GM19328 (cell line): ENCODE measurements at regions not wholly inside any gene's neighbourhood (a gene's known extent, or its start where the extent isn't known, plus 50 kb on each side); places are given as distances from the start of the nearest gene placed in this dataset.
A peak's percentile ranks its signal among the peaks of the same experiment; 100 is the strongest.
"Not testable (repeated sequence)": the region's sequence is repeated elsewhere in the genome, so short reads cannot be mapped to it uniquely, and the experiment has no call there.

ENCODE experiments used
- ATAC-seq: cut with Tn5 transposase; IDR thresholded peaks from one replicate; pipeline ENCODE4 v1.9.1; 2021; ENCODE audit warnings: mild to moderate bottlenecking, moderate library complexity; ENCODE audit not compliant: unreplicated experiment

DNA sequence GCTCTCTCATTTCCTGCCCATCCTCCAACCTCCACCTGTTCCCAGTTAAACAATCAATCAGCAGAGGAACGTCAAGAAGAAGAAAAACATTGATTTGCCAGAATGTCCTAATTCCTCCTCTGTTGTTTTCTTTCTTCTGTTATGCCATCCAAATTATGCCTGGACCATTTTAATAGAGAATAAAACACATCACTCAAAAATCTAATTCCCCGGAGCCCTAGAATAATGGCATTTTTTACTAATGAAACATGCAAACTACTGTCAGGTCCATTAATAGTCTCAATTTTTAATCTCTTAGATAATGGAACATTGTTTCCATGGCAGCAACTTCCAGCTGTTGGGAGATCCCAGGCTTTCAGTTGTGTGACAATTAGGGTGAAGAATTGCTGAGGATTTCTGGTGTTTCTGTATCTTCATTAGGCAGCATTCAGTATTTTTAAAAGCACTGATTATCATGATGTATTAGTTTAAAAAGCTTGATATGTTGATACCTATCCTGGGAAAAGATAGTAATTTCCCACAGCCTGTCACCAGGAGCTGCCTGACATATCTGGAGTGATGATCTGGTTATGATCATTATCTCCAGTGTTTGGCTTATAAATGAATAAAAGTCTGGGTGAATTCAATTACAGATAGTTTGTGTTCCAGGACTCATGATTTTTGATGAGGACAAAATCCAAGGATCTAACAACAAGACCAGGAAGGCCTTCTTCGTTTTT lies 209.8 kb downstream of the TPBG start:
- ATAC-seq: no peak

DNA sequence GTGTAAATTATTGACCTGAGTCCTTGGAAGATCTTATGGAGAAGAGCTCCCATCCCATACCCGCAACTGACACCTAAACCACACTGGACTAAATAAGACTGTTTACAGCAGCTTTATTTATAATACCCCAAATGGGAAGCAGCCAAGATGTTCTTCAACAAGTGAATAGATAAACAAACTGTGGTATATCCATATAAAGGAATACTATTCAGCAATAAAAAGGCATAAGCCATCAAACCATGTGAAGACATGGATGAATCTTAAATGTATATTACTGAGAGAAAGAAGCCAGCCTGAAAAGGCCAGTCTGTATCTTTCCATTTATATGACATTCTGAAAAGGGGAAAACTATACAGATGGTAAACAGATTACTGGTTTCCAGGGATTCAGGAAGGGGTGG lies 212.7 kb downstream of the TPBG start:
- no peak for ATAC-seq

DNA sequence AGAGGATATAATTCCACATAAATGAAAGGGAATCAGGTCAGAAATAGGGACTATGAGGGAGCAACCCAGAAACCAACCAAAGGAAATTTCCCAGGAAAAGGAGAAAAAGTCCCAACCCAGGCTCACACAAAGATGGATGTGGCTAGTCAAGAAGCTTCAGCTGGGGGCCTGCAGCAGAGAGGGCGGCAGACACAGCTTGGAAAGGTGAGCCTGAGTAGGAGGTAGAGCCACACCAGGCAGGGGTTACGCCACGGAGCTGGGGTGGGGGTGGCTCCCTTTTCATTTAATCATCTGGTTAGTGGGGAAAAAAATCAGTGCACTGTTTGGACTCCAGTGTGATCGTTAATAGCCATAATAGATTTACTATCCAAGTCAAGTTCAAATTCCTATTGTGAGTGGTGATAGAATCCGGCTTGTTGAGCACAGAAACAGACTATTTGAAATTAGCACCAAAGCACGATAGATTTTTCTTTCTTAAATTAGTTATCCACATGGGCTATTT lies 220.6 kb downstream of the TPBG start:
- no peak for ATAC-seq

DNA sequence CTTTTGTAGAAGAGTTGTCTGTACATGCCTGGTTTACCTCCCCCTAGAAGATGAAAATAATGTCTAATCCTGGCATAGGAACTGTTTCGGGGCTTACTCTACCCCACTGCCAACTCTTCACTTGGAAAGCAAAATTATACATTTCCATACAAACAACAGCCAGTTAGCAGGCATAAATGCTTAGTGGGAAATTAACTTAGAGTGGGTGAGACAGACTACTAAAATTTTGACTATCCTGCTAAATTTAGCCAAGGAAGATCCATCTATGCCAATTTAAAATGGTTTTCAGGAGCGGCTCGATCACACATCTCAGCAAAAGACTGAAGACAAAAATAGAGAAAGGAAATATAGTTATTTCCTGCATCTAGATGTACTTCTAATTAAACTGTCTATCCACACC lies 221.2 kb downstream of the TPBG start:
- no peak for ATAC-seq

DNA sequence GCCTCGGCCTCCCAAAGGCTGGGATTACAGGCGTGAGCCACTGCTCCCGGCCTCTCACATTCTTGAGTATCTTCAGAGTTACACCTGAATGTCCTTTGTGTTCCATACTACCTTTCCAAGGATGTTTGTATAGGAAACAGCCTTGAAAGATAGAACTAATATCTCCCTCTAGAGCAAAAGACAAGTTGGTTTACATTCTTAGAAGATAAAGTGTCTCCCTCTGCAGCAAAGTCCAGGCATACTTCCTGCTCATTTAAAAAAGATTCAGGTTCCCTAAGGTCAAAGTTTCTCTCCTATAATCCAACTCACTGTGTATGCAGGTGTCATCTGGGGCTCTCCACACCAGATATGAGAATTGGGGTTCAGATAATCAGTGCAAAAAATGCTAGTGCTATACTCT lies 224.4 kb downstream of the TPBG start:
- no peak for ATAC-seq

DNA sequence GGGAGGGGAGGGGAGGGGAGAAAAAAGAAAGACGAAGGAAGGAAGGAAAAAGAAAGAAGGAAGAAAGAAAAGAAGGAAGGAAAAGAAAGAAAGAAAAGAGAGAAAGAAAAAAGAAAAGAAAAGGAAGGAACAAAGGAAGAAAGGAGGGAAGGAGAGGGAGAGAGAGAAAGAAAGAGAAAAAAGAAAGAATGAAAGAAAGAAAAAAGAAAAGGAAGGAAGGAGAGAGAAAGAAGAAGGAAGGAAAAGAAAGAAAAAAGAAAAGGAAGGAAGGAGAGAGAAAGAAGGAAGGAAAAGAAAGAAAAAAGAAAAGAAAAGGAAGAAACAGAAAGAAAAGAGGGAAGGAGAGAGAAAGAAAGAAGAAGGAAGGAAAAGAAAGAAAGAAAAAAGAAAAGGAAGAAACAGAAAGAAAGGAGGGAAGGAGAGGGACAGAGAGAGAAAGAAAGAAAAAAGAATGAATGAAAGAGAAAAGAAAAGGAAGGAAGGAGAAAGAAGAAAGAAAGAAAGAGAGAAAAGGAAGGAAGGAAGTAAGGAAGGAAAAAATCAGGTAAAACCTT lies 225.3 kb downstream of the TPBG start:
- ATAC-seq: no peak

DNA sequence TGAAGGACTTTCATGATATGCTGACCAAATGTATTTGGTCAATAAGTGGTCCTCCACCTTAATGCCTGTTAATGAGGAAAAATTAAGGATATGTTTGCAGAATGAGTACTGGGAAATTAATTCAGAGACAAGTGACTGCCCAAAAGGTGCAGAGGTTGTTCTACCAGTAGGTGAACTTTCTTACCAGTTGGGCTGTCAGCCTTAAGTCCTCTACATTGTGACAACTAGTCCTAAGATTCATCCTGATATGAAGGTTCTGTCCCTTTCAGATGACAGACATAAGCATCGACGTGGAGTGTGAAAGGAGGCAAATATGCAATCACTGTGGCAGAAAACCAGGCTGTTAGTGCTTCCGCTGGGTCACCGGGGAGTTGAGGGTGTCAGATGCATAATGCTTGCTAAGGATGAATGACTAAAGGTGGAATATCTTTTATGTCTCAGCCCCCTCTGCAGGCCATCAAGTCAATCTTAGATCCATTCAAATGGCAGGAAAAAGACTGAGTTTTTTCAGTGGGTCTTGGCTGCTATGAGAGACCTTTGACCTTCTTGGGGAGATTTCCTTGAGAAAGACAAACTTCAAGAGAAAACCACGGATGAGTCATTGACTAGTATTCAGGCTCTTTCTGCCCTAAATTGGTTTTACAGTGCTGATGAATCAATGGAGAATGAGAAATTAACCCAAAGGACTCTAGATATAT lies 226.0 kb downstream of the TPBG start:
- peak; percentile 71 for ATAC-seq

DNA sequence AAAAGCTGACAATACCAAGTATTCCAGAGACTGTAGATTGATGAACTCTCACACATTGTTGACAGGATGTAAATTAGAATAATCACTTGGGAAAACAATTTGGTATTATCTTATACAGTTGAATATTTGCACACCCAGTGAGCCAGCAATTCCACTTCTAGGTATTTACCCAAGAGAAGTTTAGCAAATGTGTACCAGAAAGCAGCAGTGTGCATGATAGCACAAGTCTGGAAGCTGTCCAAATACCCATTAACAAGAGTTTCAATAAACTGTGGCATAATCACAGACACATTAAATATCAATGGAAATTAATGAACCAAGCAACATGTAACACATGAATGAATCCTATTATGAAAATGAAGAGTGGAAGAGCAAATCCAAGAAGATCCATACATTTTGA lies 233.6 kb downstream of the TPBG start:
- ATAC-seq: no peak

DNA sequence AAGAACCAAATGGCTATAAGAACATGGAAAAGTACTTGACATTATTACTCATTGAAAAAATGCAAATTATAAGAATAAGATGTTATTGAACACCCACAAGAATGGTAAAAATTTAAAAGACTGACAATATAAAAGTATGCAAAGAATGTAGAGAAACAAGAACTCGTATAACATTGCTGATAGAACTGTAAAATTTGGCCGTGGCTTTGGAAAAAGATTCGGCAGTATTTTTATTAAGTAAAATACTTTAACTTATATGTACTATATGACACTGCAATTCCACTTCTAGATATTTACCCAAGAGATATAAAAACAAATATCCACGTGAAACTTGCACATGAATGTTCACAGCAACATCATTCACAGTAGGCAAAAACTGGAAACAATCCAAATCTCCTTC lies 239.2 kb downstream of the TPBG start:
- no peak for ATAC-seq

DNA sequence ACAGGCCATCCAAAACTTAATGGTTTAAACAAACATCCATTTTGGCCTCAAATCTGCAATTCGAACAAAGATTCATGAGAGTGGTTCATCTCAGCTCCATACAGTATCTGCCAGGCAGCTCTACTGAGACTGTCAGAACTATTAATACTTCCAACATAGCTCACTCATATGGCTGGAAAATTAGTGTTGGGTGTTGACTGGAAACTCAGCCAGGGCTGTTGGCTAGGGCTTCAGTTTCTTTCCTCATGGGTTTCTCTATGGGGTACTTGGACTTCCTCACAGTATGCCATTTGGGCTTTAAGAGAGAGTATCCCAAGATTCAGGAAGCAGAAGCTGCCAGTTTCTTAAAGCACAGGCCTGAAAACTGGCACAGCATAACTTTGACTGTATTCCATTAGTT lies 240.3 kb downstream of the TPBG start:
- ATAC-seq: no peak

DNA sequence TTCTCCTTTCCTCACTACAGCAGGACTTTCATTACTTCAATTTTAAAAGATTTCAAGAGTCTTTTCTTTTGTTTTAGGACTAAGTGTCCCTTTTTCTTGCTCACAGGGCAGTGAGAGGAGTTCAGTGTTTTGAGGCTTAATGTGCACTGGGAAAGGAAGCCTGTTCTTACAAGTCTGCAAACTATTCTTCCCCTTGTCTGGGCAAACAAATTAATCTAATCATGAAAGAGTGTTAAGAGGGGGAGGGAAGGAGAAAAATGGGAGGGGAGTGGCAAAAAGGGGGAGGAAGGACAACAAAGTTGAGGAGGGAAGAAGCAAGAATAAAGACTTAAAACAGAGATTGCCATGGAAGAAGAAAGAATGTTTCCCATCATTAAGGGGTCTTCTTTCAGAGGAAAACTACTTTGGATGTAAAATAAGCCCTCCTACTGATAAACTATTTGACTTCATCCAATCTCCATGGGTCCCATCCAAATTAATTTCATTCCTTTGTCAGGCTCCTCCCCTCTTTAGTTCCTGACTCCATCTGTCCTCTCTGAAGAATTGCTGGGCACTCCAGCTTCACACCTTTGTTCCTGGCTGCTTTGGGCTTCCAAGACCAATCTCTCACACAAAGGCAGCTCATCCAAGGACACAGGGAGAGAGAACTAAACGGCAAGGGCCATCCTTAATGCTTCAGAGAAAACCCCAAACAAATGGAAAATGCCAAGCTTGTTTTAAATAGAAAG lies 244.5 kb downstream of the TPBG start:
- no peak for ATAC-seq

DNA sequence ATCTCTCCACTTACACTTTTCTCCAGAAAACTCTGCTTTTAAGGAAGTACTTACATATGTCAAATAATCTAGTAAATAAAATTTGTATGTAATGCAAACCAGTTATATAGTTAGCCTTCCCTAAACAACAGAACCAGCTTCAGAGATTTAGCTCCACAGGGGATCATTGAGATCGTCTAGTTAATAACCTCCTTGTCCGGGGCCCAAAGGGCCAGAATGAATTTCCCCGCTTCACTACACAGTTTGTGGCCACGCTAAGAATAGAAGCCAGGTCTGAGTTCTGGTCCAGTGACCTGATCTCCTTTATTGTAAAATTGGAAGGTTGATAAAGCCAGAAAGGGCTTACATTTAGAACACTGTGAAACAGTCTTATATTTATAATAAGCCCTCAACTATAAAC lies 245.2 kb downstream of the TPBG start:
- ATAC-seq: no peak

DNA sequence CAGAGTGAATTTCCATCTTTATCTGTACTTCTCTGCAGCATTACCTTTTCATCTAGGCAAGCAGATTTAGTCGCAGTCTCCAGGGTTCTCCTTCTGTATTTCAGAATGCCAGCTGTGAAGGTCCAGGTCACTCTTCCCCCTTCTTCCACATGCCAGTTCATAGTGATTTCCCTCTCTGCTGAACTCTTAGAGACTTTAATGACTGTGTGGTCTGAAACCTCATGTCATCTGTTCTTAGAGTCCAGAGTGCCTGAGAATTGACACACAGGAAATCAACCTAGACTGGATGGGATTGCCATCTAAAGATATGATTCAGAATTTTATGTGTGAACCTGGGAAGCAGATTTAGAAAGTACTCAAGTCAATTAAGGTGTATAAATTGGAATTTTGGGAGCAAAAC lies 248.1 kb downstream of the TPBG start:
- no peak for ATAC-seq

DNA sequence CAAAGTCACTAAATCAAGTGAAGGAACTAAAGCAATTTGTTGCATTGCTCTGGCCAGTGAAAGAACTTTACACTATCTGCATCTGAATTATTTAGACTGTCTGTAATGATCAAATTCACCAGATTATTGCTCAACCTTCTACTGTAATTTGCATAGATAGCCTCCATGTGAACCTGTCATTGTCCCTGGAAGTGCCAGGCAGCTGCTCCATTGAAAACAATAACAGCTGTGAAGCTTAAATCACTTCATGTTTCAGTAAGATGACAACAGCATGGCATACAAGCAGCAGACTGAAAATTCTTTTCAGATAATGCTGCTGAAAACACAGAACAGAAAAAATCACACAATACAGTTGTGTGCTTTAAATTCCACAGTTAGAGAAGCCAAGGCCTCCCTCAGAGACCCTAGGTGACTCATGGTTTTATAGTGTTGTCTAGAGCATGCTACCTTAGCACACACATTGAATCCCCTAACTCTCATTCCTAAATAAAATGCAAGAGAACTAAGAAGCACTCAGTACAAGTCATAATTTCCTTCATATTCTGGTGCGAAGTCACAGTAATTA lies 248.9 kb downstream of the TPBG start:
- no peak for ATAC-seq

DNA sequence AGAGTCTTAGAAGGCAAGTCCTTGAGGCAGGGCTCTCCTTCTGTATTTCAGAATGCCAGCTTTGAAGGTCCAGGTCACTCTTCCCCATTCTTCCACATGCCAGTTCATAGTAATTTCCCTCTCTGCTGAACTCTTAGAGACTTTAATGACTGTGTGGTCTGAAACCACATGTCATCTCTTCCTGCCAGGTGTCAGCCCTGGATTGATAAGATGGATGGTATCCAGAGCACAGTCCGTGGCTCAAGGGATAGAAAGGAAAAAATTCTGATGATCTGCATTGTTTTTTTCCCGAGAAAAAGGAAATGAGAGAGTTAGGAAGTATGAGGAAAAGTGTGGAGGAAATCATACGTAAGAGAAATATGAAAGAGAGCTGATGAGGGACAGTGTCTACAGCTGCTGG lies 250.9 kb downstream of the TPBG start:
- ATAC-seq: no peak

DNA sequence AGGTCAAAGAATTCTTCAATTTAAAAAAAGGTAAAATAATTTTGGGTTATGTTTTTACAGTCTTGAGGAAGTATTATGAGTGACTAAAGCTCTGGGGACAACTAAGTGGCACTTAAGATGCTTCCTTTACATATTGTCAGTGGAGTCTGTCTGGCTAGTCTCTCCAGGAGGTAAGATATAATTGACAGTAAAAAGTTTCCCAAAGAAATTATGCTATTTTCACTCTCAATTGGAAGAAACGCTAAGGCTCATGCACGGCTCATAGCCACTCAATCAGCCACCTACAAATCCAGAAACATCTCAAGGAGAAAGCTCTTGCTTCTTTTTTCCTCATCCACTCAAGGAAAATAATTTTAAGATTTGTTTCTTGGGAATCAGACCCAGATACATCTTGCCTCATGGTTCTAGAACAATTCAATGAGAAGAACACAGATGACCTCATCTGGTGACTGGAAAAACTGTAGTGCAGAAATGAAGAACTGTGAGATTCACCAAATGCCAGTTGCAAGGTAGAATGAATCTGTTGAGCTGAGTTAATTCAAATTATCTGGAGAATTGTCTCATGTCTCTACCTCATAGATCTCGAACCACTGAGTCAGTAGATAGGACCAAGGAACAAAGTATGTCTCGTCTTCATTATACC lies 252.9 kb downstream of the TPBG start:
- no peak for ATAC-seq

DNA sequence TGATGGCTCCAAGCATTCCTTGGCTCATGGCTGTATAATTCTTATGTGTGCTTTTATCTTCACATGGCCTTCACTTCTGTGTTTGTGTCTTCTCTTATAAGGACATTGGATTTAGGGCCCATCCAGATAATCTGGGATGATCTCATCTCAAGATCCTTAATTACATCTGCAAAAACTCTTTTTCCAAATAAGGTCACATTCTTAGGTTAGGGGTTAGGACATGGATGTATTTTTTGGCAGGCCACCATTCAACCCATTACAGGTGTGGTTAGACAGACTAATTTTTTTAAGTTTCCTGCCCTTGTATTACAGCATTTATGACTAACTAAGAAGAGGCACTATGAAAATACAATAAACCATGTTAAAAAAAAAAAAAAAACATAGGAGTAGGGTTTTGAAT lies 254.0 kb downstream of the TPBG start:
- ATAC-seq: no peak

DNA sequence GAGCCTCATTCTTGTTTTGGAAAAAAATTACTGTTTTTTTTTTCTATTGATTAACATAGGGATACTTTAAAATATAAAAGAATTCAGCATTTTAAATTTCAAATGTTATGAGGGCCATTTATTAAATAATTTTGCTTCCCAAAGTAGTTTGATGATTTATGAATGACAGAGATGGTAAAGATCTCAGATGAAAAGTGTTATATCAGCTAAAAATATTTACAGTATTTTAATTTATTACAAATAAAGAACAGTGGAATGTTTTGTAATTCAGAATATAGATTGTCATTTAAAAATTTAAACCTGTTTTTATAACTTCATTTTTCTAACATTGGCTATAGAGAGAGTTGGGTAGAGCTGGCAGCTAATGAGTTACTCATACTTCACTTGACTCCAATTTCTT lies 256.0 kb downstream of the TPBG start:
- ATAC-seq: no peak

DNA sequence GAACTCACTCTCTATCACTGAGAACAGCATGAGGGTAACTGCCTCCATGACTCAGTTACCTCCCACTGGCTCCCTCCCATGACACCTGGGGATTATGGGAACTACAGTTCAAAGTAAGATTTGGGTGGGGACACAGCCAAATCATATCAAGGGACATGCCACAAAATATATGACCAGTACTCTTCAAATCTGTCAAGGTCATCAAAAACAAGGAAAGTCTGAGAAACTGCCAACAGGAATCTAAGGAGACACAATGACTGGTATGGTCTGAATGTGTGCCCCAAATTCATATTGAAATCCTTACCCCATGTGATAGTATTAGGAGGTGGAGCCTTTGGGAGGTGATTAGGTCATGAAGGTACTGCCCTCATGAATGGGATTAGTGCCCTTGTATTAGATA lies 258.8 kb downstream of the TPBG start:
- no peak for ATAC-seq

DNA sequence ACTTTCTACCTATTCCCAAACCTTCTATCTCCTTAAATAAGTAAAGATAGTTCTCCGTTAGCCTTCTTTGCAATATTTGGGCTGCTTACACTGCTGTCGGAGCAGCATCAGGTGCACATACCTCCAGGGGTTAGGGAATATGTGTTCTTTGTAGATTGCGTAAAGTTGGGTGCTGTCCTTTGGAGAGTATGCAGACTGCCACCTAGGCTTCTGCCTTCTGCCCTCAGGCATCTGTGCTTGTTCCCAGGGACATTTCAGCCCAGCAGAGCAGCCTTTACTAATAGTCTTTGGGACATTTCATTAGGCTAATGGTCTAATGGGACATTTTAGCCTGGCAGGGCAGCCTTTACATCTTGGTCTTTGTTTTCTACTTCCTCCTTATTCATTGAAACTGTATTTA lies 260.6 kb downstream of the TPBG start:
- ATAC-seq: no peak

DNA sequence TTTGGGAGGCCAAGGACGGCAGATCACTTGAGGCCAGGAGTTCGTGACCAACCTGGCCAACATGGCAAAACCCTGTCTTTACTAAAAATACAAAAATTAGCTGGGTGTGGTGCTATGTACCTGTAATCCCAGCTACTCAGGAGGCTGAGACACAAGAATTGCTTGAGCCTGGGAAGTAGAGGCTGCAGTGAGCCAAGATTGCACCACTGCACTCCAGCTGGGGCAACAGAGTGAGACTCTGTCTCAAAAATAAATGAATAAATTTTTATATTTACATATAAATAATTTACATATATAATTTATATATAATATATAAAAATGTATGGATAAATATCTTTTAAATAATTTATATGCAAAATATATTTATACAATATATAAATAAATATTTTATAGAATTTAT lies 263.3 kb downstream of the TPBG start:
- not testable (repeated sequence) for ATAC-seq
